PC-9 (cell line): ENCODE measurements at regions not wholly inside any gene's neighbourhood (a gene's known extent, or its start where the extent isn't known, plus 50 kb on each side); places are given as distances from the start of the nearest gene placed in this dataset.

Source experiments
- CTCF ChIP-seq: fragments of 200-600 bp; sonication (generic); conservative IDR thresholded peaks from 2 replicates; pipeline ENCODE4 v1.6.1; 2017; ENCODE audit warnings: mixed run types, antibody characterized with exemption, mild to moderate bottlenecking, moderate library complexity
- EZH2 ChIP-seq: fragments of 200-600 bp; sonication (generic); IDR thresholded peaks from 2 replicates; pipeline ENCODE4 v1.8.0; 2017; ENCODE audit warnings: antibody characterized with exemption, low read depth

GRCh38 chr1:199322278-199322677, 683.4 kb downstream of the PTPRC start:
- TF ChIP-seq EZH2 (no peak), CTCF (no peak)
